ENCODE measurements at regions not wholly inside any gene's neighbourhood (a gene's known extent, or its start where the extent isn't known, plus 50 kb on each side); places are given as distances from the start of the nearest gene placed in this dataset.

- DNase-seq: no peak
Measured at GRCh38 chr9:16025627-16026026, 472.8 kb downstream of the CCDC171 start.

DNA sequence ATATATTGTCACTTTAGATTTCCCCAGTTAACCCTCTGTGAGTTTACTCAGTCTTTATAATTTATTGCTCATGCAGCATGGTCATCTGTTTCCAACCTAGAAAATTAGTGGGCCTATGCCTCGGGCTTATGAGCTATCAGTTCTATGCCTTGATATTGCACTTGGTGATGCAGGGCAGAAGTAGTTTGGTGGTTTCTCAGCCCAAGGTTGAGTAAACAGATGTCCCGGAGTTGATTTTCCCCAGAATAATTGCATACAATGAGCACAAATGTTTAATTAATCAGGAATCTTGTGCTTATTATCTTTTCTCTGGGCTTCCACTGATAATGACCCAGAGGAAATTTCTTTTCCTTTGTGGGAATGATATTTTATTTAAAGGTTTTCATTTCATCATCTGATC is 474.0 kb downstream of the CCDC171 start:
- no peak for DNase-seq

- DNase-seq: no peak
Measured at GRCh38 chr9:16028548-16028947, 475.7 kb downstream of the CCDC171 start.

- no peak for DNase-seq
Measured at GRCh38 chr9:16029046-16029615, 476.3 kb downstream of the CCDC171 start.

GRCh38 chr9:16029796-16030363 is 477.0 kb downstream of the CCDC171 start:
- DNase-seq: no peak

- no peak for DNase-seq
Measured at GRCh38 chr9:16030528-16031185, 477.8 kb downstream of the CCDC171 start.

DNA sequence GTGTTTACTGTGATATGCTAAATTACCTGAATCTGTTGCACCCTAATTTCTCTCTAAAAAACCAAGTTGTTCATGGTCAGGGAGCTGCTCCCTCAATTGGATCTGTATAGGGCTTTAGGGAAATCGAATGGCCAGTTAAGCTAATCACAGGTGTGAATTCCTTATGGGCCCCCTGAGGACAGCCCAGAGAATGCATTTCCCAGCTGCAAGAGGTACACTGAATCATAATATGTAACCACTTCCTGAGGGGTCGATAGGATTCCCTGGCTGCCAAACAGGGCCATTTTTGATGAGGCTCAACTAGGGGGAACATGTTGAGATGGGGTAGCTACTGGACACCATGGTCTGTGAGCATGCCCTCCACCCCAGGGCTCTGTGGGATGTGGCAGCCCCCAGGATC is 478.6 kb downstream of the CCDC171 start:
- no peak for DNase-seq

GRCh38 chr9:16031971-16032370 is 479.1 kb downstream of the CCDC171 start:
- DNase-seq: no peak

DNA sequence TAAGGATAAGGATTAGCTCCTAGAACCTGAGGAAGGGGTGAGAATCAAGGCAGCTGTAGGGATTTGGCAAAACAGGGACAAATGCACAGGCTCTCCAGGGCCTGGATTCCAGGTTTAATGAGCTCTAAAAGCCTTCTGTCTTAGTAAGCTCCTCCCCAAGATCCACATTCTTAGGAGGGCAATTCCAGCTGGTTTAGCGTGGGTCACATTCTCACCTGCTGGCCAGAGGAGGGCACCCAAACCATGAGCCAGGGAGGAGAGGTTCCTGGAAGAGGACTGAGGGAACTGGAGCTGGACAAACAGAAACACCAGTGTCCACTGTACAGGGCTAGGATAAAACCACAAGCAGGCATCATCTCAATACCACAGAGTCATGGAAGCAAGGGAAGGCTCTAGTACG is 480.0 kb downstream of the CCDC171 start:
- DNase-seq: no peak

DNA sequence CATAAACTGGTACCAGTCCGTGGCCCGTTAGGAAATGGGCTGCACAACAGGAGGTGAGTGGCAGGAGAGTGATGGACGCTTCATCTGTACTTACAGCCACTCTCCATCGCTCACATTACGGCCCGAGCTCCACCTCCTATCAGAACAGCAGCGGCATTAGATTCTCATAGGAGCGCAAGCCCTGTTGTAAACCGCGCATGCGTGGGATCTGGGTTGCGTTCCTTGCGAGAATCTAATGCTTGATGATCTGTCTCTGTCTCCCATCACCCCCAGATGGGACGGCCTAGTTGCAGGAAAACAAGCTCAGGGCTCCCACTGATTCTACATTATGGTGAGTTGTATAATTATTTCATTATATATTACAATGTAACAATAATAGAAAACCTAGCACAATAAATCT is 480.4 kb downstream of the CCDC171 start:
- DNase-seq: no peak

- no peak for DNase-seq
Measured at GRCh38 chr9:16033921-16034691, 481.3 kb downstream of the CCDC171 start.

- DNase-seq: no peak
Measured at GRCh38 chr9:16039218-16039987, 486.6 kb downstream of the CCDC171 start.

- DNase-seq: no peak
Measured at GRCh38 chr9:16039988-16040761, 487.3 kb downstream of the CCDC171 start.

DNA sequence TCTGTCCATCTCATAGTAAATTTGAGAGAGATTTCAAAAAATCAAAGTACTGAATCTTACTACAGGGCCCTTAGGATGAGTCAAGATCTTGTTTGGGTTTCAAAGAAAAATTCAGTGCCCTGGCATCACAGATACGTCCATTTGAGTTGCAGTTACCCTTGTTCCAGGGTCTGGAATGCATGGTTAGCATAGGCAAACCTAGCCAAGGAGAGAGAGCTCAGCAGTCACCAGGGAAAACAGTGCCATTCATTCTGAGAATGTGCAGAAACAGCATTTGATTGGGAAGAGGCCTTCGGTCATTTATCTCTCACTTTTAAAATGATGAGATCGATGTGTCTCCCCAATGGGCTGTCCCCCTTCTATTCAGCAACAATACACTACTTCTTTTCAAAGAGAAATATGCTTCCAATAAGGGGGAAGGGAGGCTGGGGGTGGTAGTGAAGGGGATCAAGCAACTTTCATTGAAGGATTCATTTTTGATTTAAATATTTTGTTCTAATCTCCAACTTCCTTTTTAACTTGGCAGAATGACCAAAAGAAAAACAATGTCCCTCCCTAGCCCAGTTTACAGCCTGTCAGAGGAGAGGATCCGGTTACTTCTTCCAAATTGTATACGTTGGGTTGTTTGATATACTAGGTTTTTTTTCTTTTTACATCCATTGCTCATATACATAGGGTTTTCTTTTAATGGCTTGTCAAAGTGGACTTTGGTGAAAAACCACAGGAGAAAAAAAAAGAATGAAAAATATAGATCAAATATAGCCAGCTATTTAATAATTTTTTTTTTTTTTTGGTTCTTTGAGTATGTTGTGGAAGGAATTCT is 491.1 kb downstream of the CCDC171 start:
- no peak for DNase-seq

- no peak for DNase-seq
Measured at GRCh38 chr9:16044579-16044881, 491.7 kb downstream of the CCDC171 start.

DNA sequence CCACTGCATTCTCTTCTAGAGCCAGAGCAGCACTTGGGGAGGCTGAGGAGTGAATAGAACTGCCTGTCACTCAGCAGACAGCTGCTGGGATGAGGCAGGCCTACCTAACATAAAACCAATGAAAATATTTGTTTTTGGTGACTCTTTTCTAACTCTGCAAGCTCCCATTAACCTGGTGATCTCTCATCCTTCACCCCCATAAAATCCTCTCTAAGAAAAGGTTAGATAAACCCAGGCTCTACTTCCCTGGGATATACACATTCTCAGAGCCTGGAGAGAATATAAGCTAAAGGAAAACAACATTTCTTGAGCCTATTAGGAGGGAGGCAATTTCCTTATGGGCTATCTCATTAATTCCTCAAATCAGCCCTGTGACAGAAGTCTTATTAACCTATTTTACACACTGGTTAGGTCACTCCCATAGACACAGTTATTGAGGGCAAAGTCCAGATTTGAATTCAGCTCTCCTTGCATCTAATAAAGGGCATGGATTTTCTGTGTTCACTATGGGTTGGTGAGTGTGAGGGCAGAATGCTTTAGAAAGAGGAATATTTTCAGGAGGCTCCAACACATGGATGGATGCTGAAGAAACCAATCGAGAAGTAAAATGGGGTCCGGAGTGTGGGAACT is 492.9 kb downstream of the CCDC171 start:
- no peak for DNase-seq

DNA sequence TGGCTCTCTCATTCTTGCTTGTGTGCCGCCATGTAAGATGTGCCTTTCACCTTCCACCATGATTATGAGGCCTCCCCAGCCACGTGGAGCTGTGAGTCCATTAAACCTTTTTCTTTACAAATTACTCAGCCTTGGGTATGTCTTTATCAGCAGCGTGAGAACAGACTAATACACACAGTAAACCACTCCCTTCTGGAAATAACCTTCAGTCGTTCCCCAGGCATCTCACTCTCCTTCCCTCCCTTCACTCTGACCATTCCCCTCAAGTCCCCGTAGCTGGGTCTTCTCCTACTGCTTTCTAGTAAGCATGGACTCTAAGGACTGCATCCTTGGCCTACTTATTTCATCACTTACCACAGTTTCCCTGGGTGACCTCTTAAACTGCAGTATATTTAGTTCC is 493.9 kb downstream of the CCDC171 start:
- DNase-seq: no peak

GRCh38 chr9:16048129-16048528 is 495.3 kb downstream of the CCDC171 start:
- no peak for DNase-seq

DNA sequence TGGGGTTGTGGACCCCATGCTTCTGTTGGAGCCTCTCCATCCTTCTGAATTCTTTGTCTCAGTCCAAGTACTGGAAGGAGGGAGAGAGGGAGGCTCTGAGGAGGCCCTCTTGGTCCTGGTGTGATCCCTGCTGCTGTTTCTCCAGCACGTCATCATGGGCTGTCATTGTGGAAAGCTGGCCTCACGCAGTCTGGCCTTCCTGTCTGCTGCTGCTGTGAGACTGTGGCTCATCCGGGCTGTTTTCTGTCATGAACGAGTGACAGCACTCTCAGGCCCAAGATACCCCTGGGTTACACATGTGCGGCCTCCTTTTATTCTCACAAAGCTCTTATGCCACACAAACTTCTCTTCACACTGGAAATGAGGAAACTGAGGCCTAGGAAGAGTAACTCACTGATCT is 499.3 kb downstream of the CCDC171 start:
- no peak for DNase-seq

- no peak for DNase-seq
Measured at GRCh38 chr9:16052757-16053530, 500.1 kb downstream of the CCDC171 start.
